ENCODE measurements at regions not wholly inside any gene's neighbourhood (a gene's known extent, or its start where the extent isn't known, plus 50 kb on each side); places are given as distances from the start of the nearest gene placed in this dataset.

GRCh38 chr10:78449554-78449953 is 415.9 kb downstream of the RPS24 start:
- TF ChIP-seq CTCF (IDR thresholded peaks at IDR 0.05 in 2 of 3, conservative IDR thresholded peaks at IDR 0.05 in 1 of 3; ENCODE audit: borderline replicate concordance in 1 of 3, insufficient read depth in 1 of 3, low read depth in 2 of 3, low read length in 2 of 3) (no peak), POLR2AphosphoS5 (IDR thresholded peaks at IDR 0.05; ENCODE audit: low read depth, low read length) (no peak), EZH2phosphoT487 (IDR thresholded peaks at IDR 0.05; ENCODE audit: borderline replicate concordance) (no peak), ELF1 (IDR thresholded peaks at IDR 0.05; ENCODE audit: borderline replicate concordance, low read depth) (no peak), EZH2 (IDR thresholded peaks at IDR 0.05) (no peak), ATF3 (IDR thresholded peaks at IDR 0.05) (no peak), SRF (IDR thresholded peaks at IDR 0.05; ENCODE audit: low read depth) (no peak), YY1 (IDR thresholded peaks at IDR 0.05; ENCODE audit: extremely low read depth, insufficient replicate concordance, low read depth, low read length) (no peak), POLR2A (IDR thresholded peaks at IDR 0.05; ENCODE audit: borderline replicate concordance, extremely low read depth, insufficient read depth, insufficient read length) (no peak), ZBTB33 (IDR thresholded peaks at IDR 0.05; ENCODE audit: extremely low read depth, insufficient replicate concordance, low read length) (no peak), REST (IDR thresholded peaks at IDR 0.05; ENCODE audit: low read depth) (no peak), CEBPB (IDR thresholded peaks at IDR 0.05; ENCODE audit: low read depth) (no peak), SIN3A (IDR thresholded peaks at IDR 0.05; ENCODE audit: low read depth) (no peak)

Measured in HCT116 (cell line).